K562 (cell line): ENCODE measurements at regions not wholly inside any gene's neighbourhood (a gene's known extent, or its start where the extent isn't known, plus 50 kb on each side); places are given as distances from the start of the nearest gene placed in this dataset.

Experiments used
- BCOR ChIP-seq: fragments of 450-650 bp; IDR thresholded peaks from 2 replicates; pipeline ENCODE4 v1.6.1; 2016
- CHD1 ChIP-seq: fragments of 200-600 bp; sonication (generic); IDR thresholded peaks from one replicate; pipeline ENCODE4 v1.6.1; 2012; ENCODE audit warnings: mild to moderate bottlenecking, moderate library complexity, low read length, inconsistent platforms
- FOSL1 ChIP-seq: fragments of 200-800 bp; sonication (Bioruptor generic); conservative IDR thresholded peaks from 2 replicates; pipeline ENCODE4 v1.6.1; 2016; ENCODE audit warnings: missing genetic modification characterization, missing compliant biosample characterization
- HNRNPK ChIP-seq: fragments of 200-400 bp; formaldehyde crosslinking; IDR thresholded peaks from one replicate; pipeline ENCODE4 v1.6.1; 2018; ENCODE audit warnings: mild to moderate bottlenecking, low read depth, low read length; ENCODE audit not compliant: poor library complexity, severe bottlenecking
- KAT7 ChIP-seq: sonication (generic); formaldehyde crosslinking; IDR thresholded peaks from 2 replicates; pipeline ENCODE4 v1.8.0; 2022; ENCODE audit warnings: missing genetic modification reagents, mild to moderate bottlenecking, borderline replicate concordance
- NCOA1 ChIP-seq: fragments of 450-650 bp; IDR thresholded peaks from 2 replicates; pipeline ENCODE4 v1.6.1; 2016; ENCODE audit warnings: low read depth
- NRF1 ChIP-seq, 2 experiments: fragments of 450-650 bp; IDR thresholded peaks in 1 of 2; conservative IDR thresholded peaks in 1 of 2; 2 replicates each; pipeline ENCODE4 v1.6.1; 2014; ENCODE audit warnings: mild to moderate bottlenecking in 2 of 2
- PCBP1 ChIP-seq: fragments of 200-400 bp; formaldehyde crosslinking; IDR thresholded peaks from 2 replicates; pipeline ENCODE4 v1.6.1; 2018; ENCODE audit warnings: mild to moderate bottlenecking, low read depth, low read length; ENCODE audit not compliant: poor library complexity, severe bottlenecking
- RBM17 ChIP-seq: fragments of 200-400 bp; formaldehyde crosslinking; IDR thresholded peaks from 2 replicates; pipeline ENCODE4 v1.6.1; 2017; ENCODE audit warnings: low read depth, mild to moderate bottlenecking, low read length, borderline replicate concordance
- RFX1 ChIP-seq: fragments of 450-650 bp; IDR thresholded peaks from 2 replicates; pipeline ENCODE4 v1.6.1; 2016; ENCODE audit warnings: mild to moderate bottlenecking, moderate library complexity
- SP2 ChIP-seq: IDR thresholded peaks from 2 replicates; pipeline ENCODE4 v1.6.1; 2011; ENCODE audit warnings: mild to moderate bottlenecking, low read depth, low read length, moderate library complexity; ENCODE audit not compliant: poor library complexity, severe bottlenecking; ENCODE audit errors: extremely low read depth
- TBL1XR1 ChIP-seq, 2 experiments: IDR thresholded peaks; 2 replicates each; pipeline ENCODE4 v1.6.1; 2012; ENCODE audit warnings: improper control_type of control experiment in 2 of 2, low read length in 2 of 2, mild to moderate bottlenecking in 1 of 2
- TRIM24 ChIP-seq, 2 experiments: fragments of 450-650 bp; IDR thresholded peaks; 2 replicates each; pipeline ENCODE4 v1.6.1; 2016
- ZBED1 ChIP-seq: IDR thresholded peaks from 2 replicates; pipeline ENCODE4 v1.6.1; 2014
- ZC3H11A ChIP-seq: IDR thresholded peaks from 2 replicates; pipeline ENCODE4 v1.6.1; 2012; ENCODE audit warnings: low read depth, low read length, improper control_type of control experiment
- ZNF707 ChIP-seq: fragments of 250-450 bp; sonication (Bioruptor Pico); conservative IDR thresholded peaks from 2 replicates; pipeline ENCODE4 v1.8.0; 2022; ENCODE audit warnings: inconsistent platforms, mild to moderate bottlenecking, moderate library complexity
- TF ChIP-seq, protein P1 (sequence below): fragments of 450-650 bp; formaldehyde crosslinking; IDR thresholded peaks from 2 replicates; pipeline ENCODE4 v1.4.0; 2022; ENCODE audit warnings: missing genetic modification characterization
- TF ChIP-seq, protein P2 (sequence below): sonication (generic); formaldehyde crosslinking; IDR thresholded peaks from 2 replicates; pipeline ENCODE4 v1.8.0; 2022; ENCODE audit warnings: mild to moderate bottlenecking, missing genetic modification reagents
- TF ChIP-seq, protein P3 (sequence below): fragments of 250-450 bp; sonication (Bioruptor Pico); IDR thresholded peaks from 2 replicates; pipeline ENCODE4 v1.4.0; 2020; ENCODE audit warnings: mild to moderate bottlenecking, moderate library complexity
- TF ChIP-seq, protein P4 (sequence below): fragments of 450-650 bp; IDR thresholded peaks from 2 replicates; pipeline ENCODE4 v1.7.0; 2016; ENCODE audit warnings: borderline replicate concordance
- TF ChIP-seq, protein P5 (sequence below): IDR thresholded peaks from 2 replicates; pipeline ENCODE4 v1.6.1; 2011; ENCODE audit not compliant: insufficient read length; ENCODE audit errors: extremely low read depth

DNA sequence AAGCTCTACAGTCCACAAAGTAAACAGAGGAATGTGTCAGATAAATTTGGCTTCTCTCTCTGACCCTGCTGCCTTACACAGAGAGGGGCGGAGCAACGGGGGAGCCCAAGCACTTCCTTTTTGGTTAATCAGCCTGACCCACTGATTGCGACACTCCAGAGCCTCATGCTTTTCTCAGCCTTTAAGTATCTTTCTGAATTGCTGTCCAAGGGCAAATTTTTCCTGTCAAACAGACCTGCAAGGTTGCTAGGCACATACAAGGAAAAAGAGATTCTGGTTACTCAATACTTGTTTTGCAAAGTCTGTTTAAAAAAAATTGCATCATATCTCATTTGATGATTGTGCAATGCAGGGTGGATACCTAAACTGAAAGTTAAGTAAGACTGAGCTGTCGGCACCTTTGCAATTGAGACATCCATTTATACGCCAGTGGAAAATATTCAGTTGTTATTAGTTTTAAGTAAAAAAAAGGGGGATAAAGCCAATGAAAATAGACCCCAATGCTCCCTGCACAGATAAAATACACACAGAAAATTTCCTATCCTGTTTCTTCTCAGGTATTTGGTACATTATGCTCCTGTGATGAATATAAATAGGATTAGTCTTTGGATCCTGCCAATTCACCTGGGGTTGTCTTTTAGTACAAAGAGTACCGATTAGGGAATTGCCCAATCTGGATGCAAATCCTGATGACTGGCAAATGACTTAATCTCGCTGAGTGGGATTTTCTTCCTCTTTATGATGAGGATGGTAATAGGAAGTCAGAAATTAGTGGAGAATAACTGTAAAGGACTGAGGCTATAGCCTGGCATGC lies 260.2 kb upstream of the TRIB2 start (continued):
- no peak for TF ChIP-seq SP2
- TF ChIP-seq BCOR: no peak
- TF ChIP-seq HNRNPK: no peak
- peak in 1 of 2 experiments; percentile 15; a peak in 1 of 4 replicates for TF ChIP-seq NRF1 (conservative IDR thresholded peaks at IDR 0.05 in 1 of 2, IDR thresholded peaks at IDR 0.05 in 1 of 2)
- no peak for TF ChIP-seq KAT7
- TF ChIP-seq, protein P1, sequence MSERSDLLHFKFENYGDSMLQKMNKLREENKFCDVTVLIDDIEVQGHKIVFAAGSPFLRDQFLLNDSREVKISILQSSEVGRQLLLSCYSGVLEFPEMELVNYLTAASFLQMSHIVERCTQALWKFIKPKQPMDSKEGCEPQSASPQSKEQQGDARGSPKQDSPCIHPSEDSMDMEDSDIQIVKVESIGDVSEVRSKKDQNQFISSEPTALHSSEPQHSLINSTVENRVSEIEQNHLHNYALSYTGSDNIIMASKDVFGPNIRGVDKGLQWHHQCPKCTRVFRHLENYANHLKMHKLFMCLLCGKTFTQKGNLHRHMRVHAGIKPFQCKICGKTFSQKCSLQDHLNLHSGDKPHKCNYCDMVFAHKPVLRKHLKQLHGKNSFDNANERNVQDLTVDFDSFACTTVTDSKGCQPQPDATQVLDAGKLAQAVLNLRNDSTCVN (CRISPR knock-in tag): no peak
- no peak for TF ChIP-seq NCOA1
- TF ChIP-seq TRIM24 (IDR thresholded peaks at IDR 0.05): peak; percentile 98
- peak; percentile 39; the same call in 1 of the 2 replicates for TF ChIP-seq FOSL1 (tag)
- no peak for TF ChIP-seq CHD1
- TF ChIP-seq, protein P2, sequence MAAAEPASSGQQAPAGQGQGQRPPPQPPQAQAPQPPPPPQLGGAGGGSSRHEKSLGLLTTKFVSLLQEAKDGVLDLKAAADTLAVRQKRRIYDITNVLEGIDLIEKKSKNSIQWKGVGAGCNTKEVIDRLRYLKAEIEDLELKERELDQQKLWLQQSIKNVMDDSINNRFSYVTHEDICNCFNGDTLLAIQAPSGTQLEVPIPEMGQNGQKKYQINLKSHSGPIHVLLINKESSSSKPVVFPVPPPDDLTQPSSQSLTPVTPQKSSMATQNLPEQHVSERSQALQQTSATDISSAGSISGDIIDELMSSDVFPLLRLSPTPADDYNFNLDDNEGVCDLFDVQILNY: no peak
- TF ChIP-seq RBM17: no peak
- TF ChIP-seq, protein P3, sequence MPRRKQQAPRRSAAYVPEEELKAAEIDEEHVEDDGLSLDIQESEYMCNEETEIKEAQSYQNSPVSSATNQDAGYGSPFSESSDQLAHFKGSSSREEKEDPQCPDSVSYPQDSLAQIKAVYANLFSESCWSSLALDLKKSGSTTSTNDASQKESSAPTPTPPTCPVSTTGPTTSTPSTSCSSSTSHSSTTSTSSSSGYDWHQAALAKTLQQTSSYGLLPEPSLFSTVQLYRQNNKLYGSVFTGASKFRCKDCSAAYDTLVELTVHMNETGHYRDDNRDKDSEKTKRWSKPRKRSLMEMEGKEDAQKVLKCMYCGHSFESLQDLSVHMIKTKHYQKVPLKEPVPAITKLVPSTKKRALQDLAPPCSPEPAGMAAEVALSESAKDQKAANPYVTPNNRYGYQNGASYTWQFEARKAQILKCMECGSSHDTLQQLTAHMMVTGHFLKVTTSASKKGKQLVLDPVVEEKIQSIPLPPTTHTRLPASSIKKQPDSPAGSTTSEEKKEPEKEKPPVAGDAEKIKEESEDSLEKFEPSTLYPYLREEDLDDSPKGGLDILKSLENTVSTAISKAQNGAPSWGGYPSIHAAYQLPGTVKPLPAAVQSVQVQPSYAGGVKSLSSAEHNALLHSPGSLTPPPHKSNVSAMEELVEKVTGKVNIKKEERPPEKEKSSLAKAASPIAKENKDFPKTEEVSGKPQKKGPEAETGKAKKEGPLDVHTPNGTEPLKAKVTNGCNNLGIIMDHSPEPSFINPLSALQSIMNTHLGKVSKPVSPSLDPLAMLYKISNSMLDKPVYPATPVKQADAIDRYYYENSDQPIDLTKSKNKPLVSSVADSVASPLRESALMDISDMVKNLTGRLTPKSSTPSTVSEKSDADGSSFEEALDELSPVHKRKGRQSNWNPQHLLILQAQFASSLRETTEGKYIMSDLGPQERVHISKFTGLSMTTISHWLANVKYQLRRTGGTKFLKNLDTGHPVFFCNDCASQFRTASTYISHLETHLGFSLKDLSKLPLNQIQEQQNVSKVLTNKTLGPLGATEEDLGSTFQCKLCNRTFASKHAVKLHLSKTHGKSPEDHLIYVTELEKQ: no peak
- no peak for TF ChIP-seq ZC3H11A
- TF ChIP-seq ZNF707: no peak
- no peak for TF ChIP-seq PCBP1
- TF ChIP-seq TBL1XR1 (IDR thresholded peaks at IDR 0.05; ENCODE audit: low read length in 2 of 2): 0 out of 4 replicates have a peak, but pooled peaks of 1 of the 2 experiments have one; percentile 7
- no peak for TF ChIP-seq ZBED1
- TF ChIP-seq RFX1: no peak
- TF ChIP-seq, protein P4, sequence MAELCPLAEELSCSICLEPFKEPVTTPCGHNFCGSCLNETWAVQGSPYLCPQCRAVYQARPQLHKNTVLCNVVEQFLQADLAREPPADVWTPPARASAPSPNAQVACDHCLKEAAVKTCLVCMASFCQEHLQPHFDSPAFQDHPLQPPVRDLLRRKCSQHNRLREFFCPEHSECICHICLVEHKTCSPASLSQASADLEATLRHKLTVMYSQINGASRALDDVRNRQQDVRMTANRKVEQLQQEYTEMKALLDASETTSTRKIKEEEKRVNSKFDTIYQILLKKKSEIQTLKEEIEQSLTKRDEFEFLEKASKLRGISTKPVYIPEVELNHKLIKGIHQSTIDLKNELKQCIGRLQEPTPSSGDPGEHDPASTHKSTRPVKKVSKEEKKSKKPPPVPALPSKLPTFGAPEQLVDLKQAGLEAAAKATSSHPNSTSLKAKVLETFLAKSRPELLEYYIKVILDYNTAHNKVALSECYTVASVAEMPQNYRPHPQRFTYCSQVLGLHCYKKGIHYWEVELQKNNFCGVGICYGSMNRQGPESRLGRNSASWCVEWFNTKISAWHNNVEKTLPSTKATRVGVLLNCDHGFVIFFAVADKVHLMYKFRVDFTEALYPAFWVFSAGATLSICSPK: no peak
- TF ChIP-seq, protein P5, sequence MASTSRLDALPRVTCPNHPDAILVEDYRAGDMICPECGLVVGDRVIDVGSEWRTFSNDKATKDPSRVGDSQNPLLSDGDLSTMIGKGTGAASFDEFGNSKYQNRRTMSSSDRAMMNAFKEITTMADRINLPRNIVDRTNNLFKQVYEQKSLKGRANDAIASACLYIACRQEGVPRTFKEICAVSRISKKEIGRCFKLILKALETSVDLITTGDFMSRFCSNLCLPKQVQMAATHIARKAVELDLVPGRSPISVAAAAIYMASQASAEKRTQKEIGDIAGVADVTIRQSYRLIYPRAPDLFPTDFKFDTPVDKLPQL: no peak
